Posterior cingulate gyrus (tissue), 11 donors: ENCODE measurements at regions not wholly inside any gene's neighbourhood (a gene's known extent, or its start where the extent isn't known, plus 50 kb on each side); places are given as distances from the start of the nearest gene placed in this dataset.

Experiments
- DNase-seq, 10 donors: peaks; one replicate each; pipeline versions ENCODE4 v3.0.0 to v3.0.0-alpha.2; 2020 to 2021; ENCODE audit warnings: mixed read lengths in 3 of 10
- intact Hi-C: fragments of 100-400 bp; cut with DNase I; formaldehyde crosslinking; loops from one replicate; pipeline ENCODE4 v1.15.1; 2023

DNA sequence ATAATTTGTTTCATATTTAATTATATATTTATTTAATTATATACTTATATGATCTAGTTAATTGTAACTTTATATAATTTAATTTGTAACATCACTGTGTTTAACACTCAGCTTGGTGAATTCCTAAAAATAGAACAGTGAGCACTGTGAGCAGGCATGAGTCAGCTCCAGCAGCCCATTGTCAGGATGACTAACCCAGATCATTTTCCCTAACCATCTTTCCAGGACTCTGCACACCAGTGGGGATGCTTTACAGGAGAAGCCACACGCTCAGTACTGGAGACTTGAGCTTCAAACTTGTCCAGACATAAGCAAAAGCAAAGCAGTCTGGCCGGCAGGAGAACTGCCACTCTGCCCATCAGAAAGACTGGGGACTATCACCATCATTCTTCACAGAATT is 446.2 kb upstream of the TRPC7 start:
- DNase-seq = peak in 5 of 10 donors; percentile 11 to 87 (median 25)
- intact Hi-C loops = no loop called here

DNA sequence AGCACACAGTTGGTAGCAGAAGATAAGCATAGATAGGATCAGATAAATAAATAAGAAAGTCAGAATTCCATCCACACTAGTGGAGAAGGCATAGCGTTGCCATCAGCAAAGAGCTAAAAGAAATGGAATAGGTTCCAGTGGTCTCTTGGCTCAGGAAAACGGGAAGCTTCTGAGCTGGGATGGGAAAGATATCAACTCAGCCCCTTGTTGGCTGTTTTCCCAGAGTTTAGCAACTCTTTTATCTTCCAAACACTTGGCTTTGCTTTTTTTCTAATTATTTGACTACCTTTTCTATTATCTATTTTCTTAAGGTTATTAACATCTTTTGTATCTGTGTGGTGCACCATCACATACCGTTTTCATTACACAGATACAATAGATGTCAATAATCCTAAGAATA is 445.7 kb upstream of the TRPC7 start:
- intact Hi-C loops = no loop called here
- DNase-seq = no peak

DNA sequence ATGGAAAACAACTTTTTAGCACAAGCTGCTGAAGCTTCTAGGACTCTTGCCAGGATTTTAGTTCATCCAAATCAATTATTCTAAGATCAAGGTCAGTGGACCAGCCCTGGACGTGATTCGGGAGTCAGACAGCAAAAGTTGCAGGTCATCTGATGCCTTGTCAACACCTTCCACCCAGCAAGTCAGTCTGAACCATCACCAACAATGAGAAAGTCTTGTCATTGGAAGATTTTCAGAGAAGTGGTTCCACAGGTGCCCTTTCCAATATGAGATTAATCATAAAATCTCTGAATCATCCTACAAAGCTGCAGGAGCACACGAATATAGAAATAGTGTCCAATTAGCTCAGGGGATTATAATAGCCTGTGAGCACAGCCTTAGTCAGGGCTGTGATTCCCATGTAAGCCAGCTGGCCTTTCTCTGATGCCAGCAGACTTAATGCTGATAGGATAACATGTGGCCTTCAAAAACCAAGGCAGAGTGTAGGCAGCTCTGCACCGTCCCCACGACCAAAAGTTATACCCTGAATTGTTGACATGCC is 445.0 kb upstream of the TRPC7 start:
- intact Hi-C loops = no loop called here

DNA sequence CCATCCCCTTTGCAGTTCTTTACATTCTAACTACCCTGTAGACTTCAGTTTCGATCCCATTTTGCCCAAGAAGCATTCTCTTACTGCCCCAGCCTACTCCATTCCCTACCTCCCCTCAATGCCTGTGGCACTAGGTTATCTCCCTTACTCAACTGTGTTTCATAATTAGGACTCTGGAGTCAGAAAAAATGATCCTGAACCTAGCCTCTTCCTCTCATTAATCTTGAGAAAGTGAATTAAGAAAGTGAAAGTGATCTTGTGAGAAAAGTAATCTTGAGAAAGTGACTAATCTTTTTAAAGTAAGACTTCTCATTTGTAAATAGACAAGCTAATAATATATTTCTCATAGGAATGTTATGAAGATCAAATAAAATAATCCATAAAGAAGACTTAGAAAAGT is 444.0 kb upstream of the TRPC7 start:
- intact Hi-C loops = no loop called here
- DNase-seq = no peak

More for the DNA sequence above, 445.0 kb upstream of the TRPC7 start:
- peak in 3 of 10 donors; percentile 12 to 85 (median 67) for DNase-seq

DNA sequence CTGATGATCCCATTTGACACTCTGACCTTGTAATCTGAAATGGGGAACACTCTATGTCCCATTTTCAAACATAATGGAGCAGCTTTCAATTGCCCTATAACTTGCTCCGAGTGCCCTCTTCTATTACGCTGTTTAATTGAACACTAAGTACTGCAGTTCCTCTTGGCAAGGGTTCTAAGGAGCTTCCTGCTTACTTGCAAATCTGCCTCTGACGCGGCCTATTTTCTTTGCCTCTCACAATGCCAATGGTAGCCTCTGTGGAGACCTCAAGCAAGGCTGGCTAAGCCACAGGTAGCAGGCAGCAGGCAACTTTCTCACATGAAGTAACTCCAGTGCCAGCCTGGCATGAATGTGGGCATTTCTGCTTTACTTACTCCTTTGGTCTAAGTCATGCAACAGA is 443.4 kb upstream of the TRPC7 start:
- intact Hi-C loops = no loop called here
- DNase-seq = no peak

DNA sequence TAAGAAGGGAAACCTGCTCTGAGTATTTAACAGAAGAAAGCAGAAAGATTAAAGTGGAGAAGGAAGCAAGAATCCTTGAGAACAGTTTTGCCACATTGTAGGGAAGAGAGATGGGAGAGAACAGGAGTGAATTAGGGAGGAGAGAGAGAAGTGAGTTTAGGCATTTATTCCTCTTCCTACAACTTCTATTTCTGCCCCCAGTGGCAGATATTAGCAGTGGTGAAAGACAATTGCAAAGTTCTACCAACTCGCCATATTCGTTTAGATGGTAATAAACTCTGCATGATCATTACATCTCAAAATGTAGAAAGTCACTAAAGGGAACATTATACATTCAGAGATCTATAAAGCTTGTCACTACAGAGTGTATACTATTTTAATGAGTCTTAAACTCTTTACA is 440.1 kb upstream of the TRPC7 start:
- DNase-seq = no peak
- intact Hi-C loops = no loop called here

DNA sequence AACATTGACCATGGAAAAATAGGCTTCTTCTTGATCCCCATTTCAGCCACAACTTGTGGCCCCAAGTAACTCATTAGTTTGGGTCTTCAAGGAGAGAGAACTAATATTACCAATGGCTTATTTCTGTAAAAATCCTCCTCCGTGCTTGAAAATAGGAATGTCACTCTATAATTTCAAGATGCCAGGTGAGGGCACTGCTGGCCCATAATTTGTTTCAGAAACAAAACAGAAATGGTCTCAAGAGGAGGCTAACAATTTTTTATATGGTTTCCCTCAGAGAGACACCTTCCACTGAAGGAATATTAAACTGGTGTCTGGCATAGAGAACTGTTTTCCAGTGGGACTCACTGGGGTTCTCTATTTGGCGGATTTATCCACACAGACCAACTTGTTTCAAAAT is 437.0 kb upstream of the TRPC7 start:
- DNase-seq = peak in 4 of 10 donors; percentile 15 to 43 (median 31)
- intact Hi-C loops = loop anchor here (2.0 kb wide), 1 partner anchor 696 kb away; the partner anchor contains the start of gene SPOCK1

DNA sequence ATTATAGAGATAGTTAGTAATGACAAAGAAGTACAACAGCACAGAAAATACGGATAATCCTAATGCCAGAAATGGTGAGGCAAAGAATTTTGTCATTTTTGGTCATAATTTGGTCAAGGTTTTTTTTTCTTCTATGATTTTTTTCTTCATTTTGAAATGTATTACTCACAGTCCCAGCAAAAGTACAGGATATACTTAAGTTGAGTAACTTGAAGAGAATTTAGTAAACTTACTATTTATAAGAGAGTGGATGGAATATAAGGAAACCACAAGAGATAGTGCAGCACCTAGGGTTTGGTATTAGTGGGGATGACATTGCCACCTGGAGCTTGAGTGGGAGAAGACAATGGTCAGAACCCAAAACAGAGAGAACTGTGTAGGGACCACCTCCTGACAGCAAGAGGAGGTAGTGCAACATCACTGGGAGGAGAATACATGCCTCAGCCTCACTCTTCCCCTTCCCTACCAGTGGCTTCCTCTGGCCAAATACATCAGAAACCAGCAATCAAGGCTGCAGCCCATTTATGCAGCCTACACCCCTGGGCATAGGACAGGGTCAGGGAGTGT is 434.5 kb upstream of the TRPC7 start:
- intact Hi-C loops = no loop called here
- DNase-seq = no peak

DNA sequence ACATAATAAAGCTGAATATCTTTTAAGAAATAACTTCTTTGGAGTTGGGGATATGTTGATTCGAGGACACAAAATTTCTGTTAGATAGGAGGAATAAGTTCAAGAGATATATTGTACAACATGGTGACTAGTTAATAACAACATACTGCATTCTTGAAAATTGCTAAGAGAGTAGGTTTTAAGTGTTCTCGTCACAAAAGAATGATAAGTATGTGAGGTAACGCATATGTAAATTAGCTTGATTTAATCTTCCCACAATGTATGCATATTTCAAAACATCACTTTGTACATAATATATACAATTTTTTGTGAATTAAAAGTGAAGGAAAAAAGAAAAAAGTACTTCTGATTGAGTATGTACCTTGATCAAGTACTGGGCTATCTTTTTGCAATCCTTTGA is 428.0 kb upstream of the TRPC7 start:
- intact Hi-C loops = no loop called here
- DNase-seq = no peak

DNA sequence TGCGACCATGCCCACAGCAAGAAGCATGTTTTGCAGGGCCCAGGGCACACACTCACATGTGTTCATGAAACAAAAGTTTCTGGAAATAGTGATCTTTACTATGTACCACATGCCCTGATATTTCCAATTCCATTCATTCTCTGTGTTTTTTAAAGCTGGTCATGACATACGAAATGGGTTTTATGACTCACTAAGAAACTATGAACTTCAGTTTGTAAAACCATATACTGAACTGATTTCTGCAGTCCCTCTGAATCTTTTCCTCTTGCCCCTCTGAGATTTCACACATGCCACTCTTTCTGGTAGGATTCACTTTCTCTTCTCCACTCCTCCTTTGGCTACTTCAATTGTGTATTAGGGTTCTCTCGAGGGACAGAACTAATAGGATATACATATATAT is 416.1 kb upstream of the TRPC7 start:
- intact Hi-C loops = no loop called here
- no peak for DNase-seq

DNA sequence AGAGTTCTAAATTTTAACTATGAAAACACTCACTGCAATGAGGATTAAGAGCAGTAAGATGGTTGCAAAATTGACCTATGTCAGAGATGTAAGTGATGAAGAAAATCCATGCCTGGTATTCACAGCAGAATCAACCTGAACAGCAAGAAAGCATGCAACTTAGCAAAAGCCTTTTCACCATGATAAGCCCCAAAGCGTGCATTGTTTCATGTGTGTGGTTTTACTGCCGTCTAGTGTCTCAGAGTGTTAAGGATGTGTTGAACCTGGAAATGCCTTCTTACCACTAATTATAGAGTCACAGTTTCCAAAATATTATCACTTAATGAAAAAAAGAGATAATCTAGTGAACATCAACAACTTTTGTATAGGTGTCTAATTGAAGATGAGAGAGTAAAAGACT is 415.2 kb upstream of the TRPC7 start:
- intact Hi-C loops = no loop called here
- DNase-seq = no peak

DNA sequence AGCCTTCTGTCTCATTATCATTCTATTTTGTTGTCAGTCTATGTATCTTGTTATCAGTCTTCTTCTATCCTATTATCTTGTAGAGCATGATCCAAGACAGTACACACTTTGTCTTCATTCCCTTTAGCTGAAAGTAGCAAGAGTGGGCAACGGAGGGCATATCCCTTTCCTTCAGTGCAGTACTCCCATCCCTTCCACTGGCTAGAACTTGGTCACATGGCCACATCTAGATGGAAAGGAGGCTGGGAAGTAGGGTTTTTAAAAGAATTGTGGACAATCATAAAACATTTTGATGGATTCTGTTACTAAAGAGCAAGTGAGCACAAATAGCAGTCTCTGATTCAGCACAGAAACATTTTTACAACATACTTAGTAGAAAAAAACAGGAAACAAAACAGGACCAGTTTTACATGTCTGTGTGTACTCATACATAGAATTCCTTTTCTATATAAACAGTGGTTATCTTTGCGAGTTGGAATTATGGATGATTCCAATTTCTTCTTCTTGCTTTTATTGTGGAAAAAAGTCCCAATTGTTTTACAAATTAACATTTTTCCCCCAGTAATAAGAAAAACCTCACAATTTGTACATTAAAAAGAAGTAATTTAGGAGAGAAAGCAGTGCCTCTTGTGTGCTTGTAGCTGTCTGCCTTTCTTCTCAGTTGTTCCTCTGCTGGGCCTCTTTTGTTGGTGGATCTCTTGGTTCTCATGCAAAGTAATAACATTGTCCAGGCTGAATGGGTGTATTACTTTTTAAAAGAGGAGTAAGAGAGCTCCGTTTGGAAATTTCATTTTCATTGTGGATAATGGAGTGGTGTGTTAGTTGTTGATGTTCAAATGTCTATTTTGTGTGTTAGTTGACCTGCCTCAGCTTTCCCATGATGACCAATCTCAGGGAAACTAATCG is 410.9 kb upstream of the TRPC7 start:
- no peak for DNase-seq
- intact Hi-C loops = no loop called here

DNA sequence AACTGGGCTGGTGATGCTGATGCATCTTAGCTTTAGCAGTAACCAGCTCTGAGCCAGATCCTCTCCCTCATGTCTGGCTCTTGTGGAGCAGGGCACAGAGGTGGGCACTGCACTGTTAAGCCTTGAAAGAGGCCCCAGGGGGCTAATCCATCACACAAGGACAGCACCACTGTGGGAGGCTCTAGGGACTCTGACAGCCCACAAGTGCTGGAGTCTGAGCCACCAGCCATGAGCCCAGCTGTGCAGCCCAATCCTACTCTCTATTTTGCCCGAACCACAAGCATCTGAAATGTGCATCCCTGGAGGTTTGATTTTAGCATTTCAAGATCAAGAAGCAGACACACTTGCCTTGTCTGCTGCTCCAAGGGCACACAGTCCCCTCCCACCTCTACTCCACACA is 407.1 kb upstream of the TRPC7 start:
- DNase-seq = no peak
- intact Hi-C loops = no loop called here

DNA sequence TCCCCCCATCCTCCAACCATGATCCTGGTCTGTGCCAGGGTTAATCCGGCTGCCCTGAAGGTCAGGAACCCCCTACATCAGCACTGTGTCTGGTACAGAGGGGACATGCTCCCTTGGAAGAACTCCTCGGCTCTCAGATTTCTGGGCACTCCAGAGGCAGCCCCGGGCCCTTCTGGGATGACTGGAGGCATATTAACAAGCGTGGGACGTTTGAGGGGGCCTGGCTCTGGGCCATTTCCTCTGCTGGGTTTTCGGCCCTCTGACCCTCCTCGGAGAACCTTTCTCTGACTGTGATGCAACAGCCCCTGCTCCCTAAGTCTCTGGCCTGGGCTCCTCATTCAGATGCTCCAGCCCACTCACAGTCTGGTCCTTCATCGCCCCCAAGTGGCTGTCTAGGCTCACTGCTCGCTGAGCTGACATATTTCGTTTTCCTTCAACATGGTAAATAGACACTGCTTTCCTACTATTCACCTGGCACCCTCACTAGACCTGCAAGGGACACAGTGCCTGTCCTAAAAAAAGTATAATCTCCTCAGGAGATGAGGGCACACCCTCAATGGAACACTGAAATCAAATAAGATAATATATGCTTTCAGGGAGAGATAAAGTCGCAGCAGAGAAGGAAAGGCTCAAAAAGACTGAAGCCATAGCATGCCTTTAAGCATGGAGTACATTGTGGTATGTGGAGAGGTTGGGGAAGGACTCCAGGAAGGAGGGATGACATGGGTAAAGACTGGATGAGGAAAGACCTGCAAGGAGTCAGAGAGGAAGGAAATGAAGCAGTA is 404.7 kb upstream of the TRPC7 start:
- intact Hi-C loops = loop anchor here (1.0 to 2.0 kb wide), 2 partner anchors 405 to 521 kb away; partner anchors contain the start of gene TRPC7
- DNase-seq = peak; percentile 34 to 96 (median 78)

DNA sequence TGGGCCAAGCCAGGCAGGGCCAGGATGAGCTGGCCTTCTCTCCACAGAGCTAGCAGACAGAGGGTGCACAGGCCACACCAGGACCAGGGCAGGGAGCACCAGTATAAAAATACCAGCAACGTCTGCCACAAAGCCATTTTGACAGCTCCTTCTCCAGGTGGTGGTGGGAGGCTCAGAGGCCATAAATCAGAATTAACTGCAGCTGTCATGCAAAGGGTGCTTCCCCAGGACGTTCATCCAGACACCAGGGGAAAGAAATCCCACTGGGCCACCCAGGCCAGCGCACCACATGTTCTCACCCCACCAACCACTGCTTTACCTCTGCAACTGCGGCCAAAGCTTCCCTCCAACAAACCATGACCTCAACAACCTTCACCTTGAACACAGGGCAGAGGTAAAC is 403.7 kb upstream of the TRPC7 start:
- no peak for DNase-seq
- intact Hi-C loops = loop anchor here (2.0 kb wide), 1 partner anchor 404 kb away; the partner anchor contains the start of gene TRPC7

DNA sequence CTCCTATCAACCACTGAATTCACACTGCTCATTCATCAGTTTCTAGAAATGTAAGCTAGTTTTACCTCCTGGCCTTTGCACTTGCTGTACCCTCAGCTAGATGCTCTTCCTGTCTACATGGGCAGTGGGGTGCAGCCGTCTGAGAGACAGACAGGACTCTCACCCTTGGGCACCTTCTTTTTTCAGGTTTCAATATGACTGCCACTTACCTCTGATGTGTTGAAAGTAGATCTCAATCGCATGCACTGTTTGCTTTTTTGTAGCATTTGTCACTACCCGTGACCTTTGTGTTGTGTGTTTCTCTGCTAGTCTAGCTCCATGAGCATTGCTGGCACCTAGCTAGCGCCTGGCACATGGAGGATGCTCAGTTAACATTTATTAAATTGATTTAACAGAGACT is 403.1 kb upstream of the TRPC7 start:
- DNase-seq = no peak
- intact Hi-C loops = loop anchor here (2.0 kb wide), 1 partner anchor 404 kb away; the partner anchor contains the start of gene TRPC7

DNA sequence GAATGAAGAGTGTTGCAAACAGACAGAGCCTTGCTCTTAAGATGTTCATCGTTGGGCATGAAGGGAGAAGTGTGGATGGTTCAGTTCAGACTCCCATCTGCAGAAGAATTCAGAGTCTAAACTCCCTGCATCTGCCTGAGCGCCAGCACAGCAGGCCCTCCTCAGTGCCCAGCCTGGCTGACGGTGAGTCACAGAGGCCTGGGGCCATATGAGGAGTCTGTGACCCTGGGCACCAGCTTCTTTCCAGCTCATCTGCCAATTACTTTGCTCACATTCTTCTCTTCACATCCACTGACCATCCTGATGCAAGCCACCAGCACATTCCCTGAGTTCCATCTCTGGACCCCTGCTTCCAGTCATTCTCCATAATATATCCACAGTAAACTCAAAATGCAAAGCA is 401.1 kb upstream of the TRPC7 start:
- intact Hi-C loops = no loop called here
- DNase-seq = no peak

DNA sequence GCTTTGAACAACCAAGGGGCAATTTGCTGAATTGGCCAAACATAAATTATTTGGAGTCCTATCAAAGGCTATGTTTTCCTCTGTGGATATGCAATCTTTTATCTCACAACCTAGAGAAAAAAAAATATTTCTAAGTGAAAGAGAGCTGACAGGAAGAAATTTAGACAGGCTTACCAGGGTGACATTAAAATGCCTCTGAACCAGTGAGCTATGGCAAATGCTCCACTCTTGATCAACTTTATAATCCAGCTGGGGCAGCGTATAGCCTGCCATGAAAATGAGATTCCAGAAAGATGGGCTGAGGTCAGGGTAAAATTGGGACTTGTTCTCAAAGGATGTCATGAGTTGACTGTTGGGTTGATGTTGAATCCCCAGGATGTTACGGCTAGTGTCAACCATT is 399.3 kb upstream of the TRPC7 start:
- intact Hi-C loops = no loop called here
- DNase-seq = no peak

DNA sequence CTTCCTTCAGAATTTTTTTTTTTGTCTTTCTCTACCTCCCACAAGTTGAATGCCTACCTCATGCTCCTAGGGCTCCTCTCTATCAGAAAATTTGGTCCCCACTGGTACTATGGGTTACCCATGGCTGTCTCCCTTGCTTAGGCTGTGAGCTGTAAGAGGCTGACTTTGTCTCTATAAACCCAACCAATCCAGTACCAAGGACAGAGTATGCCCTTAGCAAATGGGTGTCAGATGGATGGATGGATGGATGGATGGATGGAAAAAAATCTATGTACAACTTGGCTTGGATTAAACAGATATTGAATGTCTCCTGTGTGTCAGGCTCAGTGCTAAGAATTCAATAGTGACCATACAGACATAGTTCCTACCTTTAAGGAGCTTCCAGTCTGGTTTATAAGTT is 398.2 kb upstream of the TRPC7 start:
- no peak for DNase-seq
- intact Hi-C loops = no loop called here

DNA sequence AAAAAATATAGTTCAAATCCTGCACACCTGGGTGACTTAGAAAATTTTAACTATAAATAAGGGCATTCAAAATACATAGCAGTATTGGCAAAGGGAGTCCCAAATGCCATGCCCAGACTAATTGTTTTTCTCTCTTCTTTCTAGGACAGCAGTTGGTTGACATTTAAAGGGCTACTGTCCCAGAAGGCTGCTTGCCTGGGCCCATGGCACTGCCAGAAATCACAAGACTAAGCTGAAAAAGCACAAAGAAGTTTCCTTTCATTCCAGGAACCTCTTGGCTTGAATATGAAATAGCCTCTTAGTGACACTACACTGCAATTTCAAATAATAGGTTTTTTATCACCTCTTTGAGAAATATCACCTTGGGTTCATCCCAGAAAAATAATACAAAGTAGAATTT is 388.9 kb upstream of the TRPC7 start:
- no peak for DNase-seq
- intact Hi-C loops = no loop called here
